A549 (cell line): ENCODE measurements at regions not wholly inside any gene's neighbourhood (a gene's known extent, or its start where the extent isn't known, plus 50 kb on each side); places are given as distances from the start of the nearest gene placed in this dataset.

Experiments used
- CBX2 ChIP-seq: fragments of 200-600 bp; sonication (generic); IDR thresholded peaks from 2 replicates; pipeline ENCODE4 v1.6.1; 2016; ENCODE audit warnings: low read depth, mild to moderate bottlenecking, borderline replicate concordance
- CBX8 ChIP-seq: fragments of 200-600 bp; sonication (generic); IDR thresholded peaks from 2 replicates; pipeline ENCODE4 v1.6.1; 2016
- CEBPB ChIP-seq, 2 experiments: fragments of >200 bp in 1 of 2; sonication (Bioruptor Twin) in 1 of 2; formaldehyde crosslinking in 1 of 2; IDR thresholded peaks; 2 replicates each; pipeline ENCODE4 v1.6.1; 2012 to 2016
- CHD2 ChIP-seq: fragments of 150-350 bp; IDR thresholded peaks from 2 replicates; pipeline ENCODE4 v1.6.1; 2014; ENCODE audit warnings: low read length; ENCODE audit not compliant: partially characterized antibody
- CTCF ChIP-seq: fragments of >200 bp; sonication (Bioruptor Twin); formaldehyde crosslinking; IDR thresholded peaks from 3 replicates; pipeline ENCODE4 v1.5.1; 2016
- EHF ChIP-seq: fragments of 250-450 bp; sonication (Bioruptor Pico); IDR thresholded peaks from 2 replicates; pipeline ENCODE4 v1.5.0; 2020; ENCODE audit warnings: mild to moderate bottlenecking
- EHMT2 ChIP-seq: fragments of 200-600 bp; sonication (generic); IDR thresholded peaks from 2 replicates; pipeline ENCODE4 v1.6.1; 2016; ENCODE audit warnings: antibody characterized with exemption, low read depth, mild to moderate bottlenecking, moderate library complexity
- EP300 ChIP-seq, 2 experiments: fragments of >200 bp; sonication (Bioruptor Twin); formaldehyde crosslinking; IDR thresholded peaks; 2 replicates in 1 of 2; 3 replicates in 1 of 2; pipeline ENCODE4 v1.6.1; 2016 to 2017
- ESRRA ChIP-seq: fragments of 150-350 bp; IDR thresholded peaks from 2 replicates; pipeline ENCODE4 v1.6.1; 2014; ENCODE audit warnings: mild to moderate bottlenecking, low read length, borderline replicate concordance
- FOSB ChIP-seq: fragments of 250-450 bp; sonication (Bioruptor Pico); IDR thresholded peaks from 2 replicates; pipeline ENCODE4 v1.5.0; 2020; ENCODE audit warnings: mild to moderate bottlenecking, moderate library complexity
- FOSL2 ChIP-seq, 2 experiments: fragments of 450-650 bp in 1 of 2; fragments of >200 bp in 1 of 2; sonication (Bioruptor Twin) in 1 of 2; formaldehyde crosslinking; IDR thresholded peaks; 2 replicates each; pipeline versions ENCODE4 v1.5.0 to v1.6.1; 2016 to 2020; ENCODE audit warnings: mild to moderate bottlenecking in 1 of 2, moderate library complexity in 1 of 2
- FOXS1 ChIP-seq: fragments of 250-450 bp; sonication (Bioruptor Pico); IDR thresholded peaks from 2 replicates; pipeline ENCODE4 v1.5.0; 2020; ENCODE audit warnings: mild to moderate bottlenecking, moderate library complexity
- GATA3 ChIP-seq: IDR thresholded peaks from 2 replicates; pipeline ENCODE4 v1.6.1; 2012; ENCODE audit warnings: borderline replicate concordance
- HDAC2 ChIP-seq: fragments of 200-600 bp; sonication (generic); IDR thresholded peaks from 2 replicates; pipeline ENCODE4 v1.6.1; 2016
- HEYL ChIP-seq: fragments of 250-450 bp; sonication (Bioruptor Pico); IDR thresholded peaks from 2 replicates; pipeline ENCODE4 v1.8.0; 2021; ENCODE audit warnings: mild to moderate bottlenecking, moderate library complexity
- HOXB13 ChIP-seq: fragments of 250-450 bp; sonication (Bioruptor Pico); IDR thresholded peaks from 2 replicates; pipeline ENCODE4 v1.5.0; 2020; ENCODE audit warnings: low read depth, mild to moderate bottlenecking, moderate library complexity
- HOXB5 ChIP-seq: fragments of 250-450 bp; sonication (Bioruptor Pico); IDR thresholded peaks from 2 replicates; pipeline ENCODE4 v1.5.0; 2020; ENCODE audit warnings: mild to moderate bottlenecking, moderate library complexity
- JUNB ChIP-seq: fragments of >200 bp; sonication (Bioruptor Twin); formaldehyde crosslinking; IDR thresholded peaks from 2 replicates; pipeline ENCODE4 v1.6.1; 2016
- KDM5A ChIP-seq: fragments of 200-600 bp; sonication (generic); IDR thresholded peaks from 2 replicates; pipeline ENCODE4 v1.6.1; 2016; ENCODE audit warnings: antibody characterized with exemption, mild to moderate bottlenecking
- MAZ ChIP-seq: fragments of 150-350 bp; IDR thresholded peaks from 2 replicates; pipeline ENCODE4 v1.6.1; 2014; ENCODE audit warnings: antibody characterized with exemption, low read depth, low read length, borderline replicate concordance
- MYC ChIP-seq: IDR thresholded peaks from 2 replicates; pipeline ENCODE4 v1.6.1; 2012; ENCODE audit warnings: mild to moderate bottlenecking, inconsistent platforms, low read length, improper control_type of control experiment, borderline replicate concordance
- NFE2L2 ChIP-seq: fragments of 150-350 bp; conservative IDR thresholded peaks from 2 replicates; pipeline ENCODE4 v1.6.1; 2014; ENCODE audit warnings: low read length
- NPAS2 ChIP-seq: fragments of 250-450 bp; sonication (Bioruptor Pico); IDR thresholded peaks from 2 replicates; pipeline ENCODE4 v1.8.0; 2022; ENCODE audit warnings: mild to moderate bottlenecking, moderate library complexity, borderline replicate concordance
- PHF8 ChIP-seq: fragments of 200-600 bp; sonication (generic); IDR thresholded peaks from 2 replicates; pipeline ENCODE4 v1.6.1; 2016; ENCODE audit warnings: low read depth, mild to moderate bottlenecking, antibody characterized with exemption, moderate library complexity, borderline replicate concordance
- RAD21 ChIP-seq, 2 experiments: fragments of >200 bp in 1 of 2; sonication (Bioruptor Twin) in 1 of 2; formaldehyde crosslinking in 1 of 2; IDR thresholded peaks in 1 of 2; conservative IDR thresholded peaks in 1 of 2; 2 replicates in 1 of 2; 3 replicates in 1 of 2; pipeline ENCODE4 v1.6.1; 2012 to 2018; ENCODE audit warnings: inconsistent platforms in 1 of 2
- RARB ChIP-seq: fragments of 250-450 bp; sonication (Bioruptor Pico); IDR thresholded peaks from 2 replicates; pipeline ENCODE4 v1.8.0; 2021; ENCODE audit warnings: mild to moderate bottlenecking, moderate library complexity
- RFX5 ChIP-seq: fragments of 450-650 bp; IDR thresholded peaks from 2 replicates; pipeline ENCODE4 v1.7.1; 2014; ENCODE audit warnings: antibody characterized with exemption, mild to moderate bottlenecking, moderate library complexity
- RNF2 ChIP-seq: fragments of 200-600 bp; sonication (generic); IDR thresholded peaks from 2 replicates; pipeline ENCODE4 v1.6.1; 2016; ENCODE audit warnings: low read depth, mild to moderate bottlenecking, antibody characterized with exemption, moderate library complexity, borderline replicate concordance
- SREBF2 ChIP-seq: fragments of 450-650 bp; IDR thresholded peaks from 2 replicates; pipeline ENCODE4 v1.6.1; 2014; ENCODE audit warnings: mild to moderate bottlenecking, moderate library complexity
- TFCP2L1 ChIP-seq: fragments of 250-450 bp; sonication (Bioruptor Pico); IDR thresholded peaks from 2 replicates; pipeline ENCODE4 v1.5.0; 2021; ENCODE audit warnings: mild to moderate bottlenecking
- TP53 ChIP-seq: fragments of 250-450 bp; sonication (Bioruptor Pico); IDR thresholded peaks from 2 replicates; pipeline ENCODE4 v1.5.0; 2021; ENCODE audit warnings: mild to moderate bottlenecking, moderate library complexity
- ZFP36 ChIP-seq: fragments of 450-650 bp; IDR thresholded peaks from 2 replicates; pipeline ENCODE4 v1.6.1; 2014; ENCODE audit warnings: borderline replicate concordance; ENCODE audit not compliant: partially characterized antibody
- ZNF302 ChIP-seq: fragments of 250-450 bp; sonication (Bioruptor Pico); IDR thresholded peaks from 2 replicates; pipeline ENCODE4 v1.9.0; 2021; ENCODE audit warnings: inconsistent platforms, mild to moderate bottlenecking, moderate library complexity
- ZSCAN20 ChIP-seq: fragments of 250-450 bp; sonication (Bioruptor Pico); IDR thresholded peaks from 2 replicates; pipeline ENCODE4 v1.8.0; 2022; ENCODE audit warnings: mild to moderate bottlenecking, moderate library complexity
- TF ChIP-seq, protein P1 (sequence below): fragments of >200 bp; sonication (Bioruptor Twin); formaldehyde crosslinking; IDR thresholded peaks from 2 replicates; pipeline ENCODE4 v1.6.1; 2016
- TF ChIP-seq, protein P2 (sequence below): IDR thresholded peaks from 2 replicates; pipeline ENCODE4 v1.6.1; 2012
- TF ChIP-seq, protein P3 (sequence below): fragments of 150-350 bp; IDR thresholded peaks from 2 replicates; pipeline ENCODE4 v1.6.1; 2014; ENCODE audit warnings: low read depth, mild to moderate bottlenecking, low read length
- TF ChIP-seq, protein P4 (sequence below): fragments of >200 bp; sonication (Bioruptor Twin); formaldehyde crosslinking; IDR thresholded peaks from 3 replicates; pipeline ENCODE4 v1.6.1; 2016

- TF ChIP-seq CEBPB (IDR thresholded peaks at IDR 0.05) (peak; percentile 78 to 79), ZNF302 (CRISPR knock-in tag) (no peak), EP300 (IDR thresholded peaks at IDR 0.05) (peak; percentile 77 to 84; a peak in 4 of 5 replicates), FOSL2 (IDR thresholded peaks at IDR 0.05) (peak; percentile 63; the same call in 1 of the 2 replicates), FOSL2 (CRISPR knock-in tag; IDR thresholded peaks at IDR 0.05) (peak; percentile 80), HOXB13 (CRISPR knock-in tag) (no peak), EHMT2 (no peak), HEYL (CRISPR knock-in tag) (no peak), CBX8 (no peak), CHD2 (no peak), EHF (CRISPR knock-in tag) (no peak), RARB (CRISPR knock-in tag) (no peak), KDM5A (no peak), ZSCAN20 (no peak), RFX5 (no peak), NFE2L2 (no peak), GATA3 (peak; percentile 74; the same call in 1 of the 2 replicates), ZFP36 (no peak), CBX2 (no peak), NPAS2 (CRISPR knock-in tag) (no peak), TP53 (CRISPR knock-in tag) (no peak), PHF8 (no peak), RAD21 (conservative IDR thresholded peaks at IDR 0.05 in 1 of 2, IDR thresholded peaks at IDR 0.05 in 1 of 2) (peak in 1 of 2 experiments; percentile 17; a peak in 1 of 5 replicates), FOSB (no peak), CTCF (no peak), SREBF2 (no peak), HDAC2 (no peak), MAZ (no peak), TFCP2L1 (no peak), ESRRA (no peak), HOXB5 (CRISPR knock-in tag) (no peak), RNF2 (no peak), MYC (no peak), FOXS1 (CRISPR knock-in tag) (no peak), JUNB (peak; percentile 88)
- TF ChIP-seq, protein P1, sequence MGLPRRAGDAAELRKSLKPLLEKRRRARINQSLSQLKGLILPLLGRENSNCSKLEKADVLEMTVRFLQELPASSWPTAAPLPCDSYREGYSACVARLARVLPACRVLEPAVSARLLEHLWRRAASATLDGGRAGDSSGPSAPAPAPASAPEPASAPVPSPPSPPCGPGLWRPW = peak; percentile 67
- TF ChIP-seq, protein P2, sequence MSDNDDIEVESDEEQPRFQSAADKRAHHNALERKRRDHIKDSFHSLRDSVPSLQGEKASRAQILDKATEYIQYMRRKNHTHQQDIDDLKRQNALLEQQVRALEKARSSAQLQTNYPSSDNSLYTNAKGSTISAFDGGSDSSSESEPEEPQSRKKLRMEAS = peak; percentile 29
- TF ChIP-seq, protein P3, sequence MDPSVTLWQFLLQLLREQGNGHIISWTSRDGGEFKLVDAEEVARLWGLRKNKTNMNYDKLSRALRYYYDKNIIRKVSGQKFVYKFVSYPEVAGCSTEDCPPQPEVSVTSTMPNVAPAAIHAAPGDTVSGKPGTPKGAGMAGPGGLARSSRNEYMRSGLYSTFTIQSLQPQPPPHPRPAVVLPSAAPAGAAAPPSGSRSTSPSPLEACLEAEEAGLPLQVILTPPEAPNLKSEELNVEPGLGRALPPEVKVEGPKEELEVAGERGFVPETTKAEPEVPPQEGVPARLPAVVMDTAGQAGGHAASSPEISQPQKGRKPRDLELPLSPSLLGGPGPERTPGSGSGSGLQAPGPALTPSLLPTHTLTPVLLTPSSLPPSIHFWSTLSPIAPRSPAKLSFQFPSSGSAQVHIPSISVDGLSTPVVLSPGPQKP = no peak
- TF ChIP-seq, protein P4, sequence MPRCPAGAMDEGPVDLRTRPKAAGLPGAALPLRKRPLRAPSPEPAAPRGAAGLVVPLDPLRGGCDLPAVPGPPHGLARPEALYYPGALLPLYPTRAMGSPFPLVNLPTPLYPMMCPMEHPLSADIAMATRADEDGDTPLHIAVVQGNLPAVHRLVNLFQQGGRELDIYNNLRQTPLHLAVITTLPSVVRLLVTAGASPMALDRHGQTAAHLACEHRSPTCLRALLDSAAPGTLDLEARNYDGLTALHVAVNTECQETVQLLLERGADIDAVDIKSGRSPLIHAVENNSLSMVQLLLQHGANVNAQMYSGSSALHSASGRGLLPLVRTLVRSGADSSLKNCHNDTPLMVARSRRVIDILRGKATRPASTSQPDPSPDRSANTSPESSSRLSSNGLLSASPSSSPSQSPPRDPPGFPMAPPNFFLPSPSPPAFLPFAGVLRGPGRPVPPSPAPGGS = peak; percentile 74; the same call in 1 of the 3 replicates
Measured at GRCh38 chr1:220962031-220962751, 82.9 kb downstream of the HLX start (continued).
